ENCODE measurements at regions not wholly inside any gene's neighbourhood (a gene's known extent, or its start where the extent isn't known, plus 50 kb on each side); places are given as distances from the start of the nearest gene placed in this dataset.

DNA sequence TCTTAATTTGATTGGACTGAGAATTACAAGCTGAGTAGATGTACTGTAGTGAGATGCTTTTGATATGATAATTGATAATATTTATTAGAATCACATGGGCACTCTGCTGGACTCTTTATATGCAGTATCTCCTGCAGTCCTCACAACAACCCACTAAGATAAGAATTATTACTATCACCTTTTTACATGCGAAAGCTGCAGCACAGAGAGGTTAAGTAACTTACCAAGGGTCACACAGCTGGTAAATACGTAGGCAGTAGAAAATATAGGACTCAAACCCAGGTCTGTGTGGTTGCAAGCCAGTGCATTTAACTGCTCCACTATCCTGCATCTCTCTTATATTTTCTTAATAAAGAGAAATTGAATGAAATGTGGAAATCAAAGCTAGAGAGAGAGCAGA, 392.8 kb upstream of the RORA start:
- DNase-seq, result no peak

DNA sequence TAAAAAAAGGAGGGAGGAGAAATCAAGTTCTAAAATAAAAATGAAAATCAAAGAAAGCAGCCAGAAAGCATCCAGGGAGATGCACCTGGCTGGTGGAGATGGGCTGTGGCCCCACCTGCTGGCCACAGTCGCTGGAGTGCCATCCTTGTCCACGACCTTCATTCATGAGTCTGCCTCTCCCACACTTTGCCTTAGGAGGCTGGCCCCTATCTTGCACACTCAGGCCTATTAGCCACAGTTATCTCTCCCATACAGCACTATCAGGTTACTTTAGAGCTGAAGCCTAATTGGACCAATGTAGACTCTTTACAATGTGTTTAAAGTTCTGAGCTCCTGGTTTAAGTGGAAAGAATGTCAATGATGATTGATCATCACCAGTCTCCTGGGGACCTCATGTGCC, 392.0 kb upstream of the RORA start:
- peak; percentile 49 for DNase-seq

DNA sequence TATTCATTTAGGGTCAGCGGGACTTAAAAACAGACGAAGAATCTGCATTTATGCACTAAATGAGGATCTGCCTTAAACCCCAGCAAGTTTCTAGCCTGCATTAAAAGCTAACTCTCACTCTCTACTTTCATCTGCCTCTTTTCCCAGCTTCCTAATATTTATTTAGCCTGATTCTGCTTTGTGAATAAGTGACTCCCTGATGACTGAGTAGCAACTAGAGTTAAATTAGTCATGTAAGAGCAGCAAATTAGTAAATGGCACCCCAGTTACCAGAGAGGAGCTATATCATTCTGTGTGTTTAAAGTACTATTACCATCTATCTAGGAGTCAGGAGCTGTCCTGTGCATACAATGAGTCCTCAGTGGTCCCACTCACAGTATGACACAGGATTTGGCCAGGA, 391.0 kb upstream of the RORA start:
- DNase-seq, result no peak

DNA sequence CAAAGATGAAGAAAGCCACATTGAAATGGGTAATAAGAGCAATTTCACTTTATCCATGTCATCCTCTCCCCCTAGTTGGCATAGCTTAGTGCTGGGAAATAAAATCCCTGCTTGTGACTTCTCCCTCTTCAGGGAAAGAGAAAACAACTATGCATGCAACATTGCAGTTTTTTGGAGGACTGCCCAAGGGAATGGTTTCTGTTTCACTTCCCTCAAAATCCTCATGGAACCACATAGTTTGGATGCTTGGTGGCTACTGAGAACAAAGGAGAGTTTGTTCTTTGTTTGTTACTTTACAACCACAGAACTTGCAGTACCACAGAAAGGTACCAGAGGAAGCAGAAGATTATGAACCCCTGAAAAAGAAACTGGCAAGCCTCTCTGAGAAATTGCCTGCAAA, 384.6 kb upstream of the RORA start:
- DNase-seq, result no peak

DNA sequence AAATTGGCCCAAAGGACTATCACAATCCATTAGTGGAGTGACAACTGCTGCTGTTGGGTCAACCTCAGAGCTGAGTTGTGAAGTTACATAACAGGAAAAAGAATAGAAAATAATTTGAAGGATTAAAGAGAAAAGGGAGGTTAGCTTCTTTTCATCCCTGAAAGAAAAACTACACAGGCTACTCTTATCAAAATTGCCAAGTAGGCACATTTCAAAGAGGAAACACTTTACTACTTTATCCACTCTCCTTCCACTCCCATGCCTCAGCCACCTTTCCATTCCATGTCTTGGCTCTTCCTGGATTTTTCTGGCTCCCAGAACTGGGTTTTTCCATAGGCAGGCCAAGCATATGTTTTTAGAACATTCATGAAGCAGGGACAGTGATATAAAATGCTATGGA, 384.0 kb upstream of the RORA start:
- no peak for DNase-seq

DNA sequence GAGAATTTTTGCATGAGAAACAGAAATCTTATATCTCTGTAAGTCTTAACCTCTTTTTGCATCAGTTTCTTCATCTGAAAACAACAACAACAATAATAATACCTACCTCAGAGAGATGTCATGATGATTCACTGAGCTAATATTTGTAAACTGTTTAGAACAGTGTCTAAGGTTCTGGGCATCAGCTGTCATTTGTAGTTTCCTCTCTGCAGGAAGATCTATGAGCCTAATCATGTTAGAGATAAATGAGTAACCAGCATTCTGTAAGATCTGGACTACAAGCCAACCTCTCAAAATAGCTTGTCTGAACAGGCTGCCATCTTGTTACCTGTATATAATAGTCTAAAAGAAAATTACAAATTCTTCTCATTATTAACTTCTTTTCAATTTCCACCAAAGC, 383.0 kb upstream of the RORA start:
- no peak for DNase-seq

DNA sequence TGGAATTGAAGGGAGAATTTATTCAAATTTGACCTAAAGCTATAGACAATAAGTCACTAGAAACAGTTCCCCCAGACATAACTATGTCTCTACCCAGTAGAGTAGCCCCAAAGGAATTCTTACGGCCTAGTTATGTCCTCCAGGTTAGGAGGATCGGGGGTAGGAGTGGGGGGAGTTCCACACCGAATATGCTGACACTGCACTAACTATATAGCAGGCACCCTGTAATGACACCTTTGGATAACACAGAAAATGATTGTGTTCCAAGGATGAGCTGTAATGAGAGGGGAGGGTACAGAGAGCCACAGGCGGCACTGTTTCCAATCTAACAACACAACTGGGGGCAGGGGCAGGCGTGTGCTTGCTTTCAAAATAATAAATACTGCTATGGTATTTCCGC, 376.2 kb upstream of the RORA start:
- no peak for DNase-seq

DNA sequence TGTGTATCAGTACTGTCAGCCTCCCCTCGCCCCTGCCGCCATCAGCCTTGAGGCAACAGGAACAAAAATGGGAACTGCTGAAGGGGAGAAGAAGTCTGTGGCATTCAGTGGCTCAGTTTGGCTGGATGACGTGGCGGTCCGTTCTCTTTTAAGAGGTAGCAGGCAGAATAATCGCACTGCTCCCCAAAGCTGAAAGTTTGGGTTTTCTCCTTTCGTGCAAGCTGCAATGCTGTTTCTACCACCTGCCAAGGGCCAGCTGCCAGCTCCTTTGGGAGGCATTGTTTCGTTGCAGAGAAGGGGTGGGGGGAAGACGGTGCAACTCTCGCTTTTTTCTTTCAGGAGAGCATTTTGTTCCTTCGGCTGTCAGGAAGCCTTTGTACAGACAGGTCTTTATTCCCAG, 369.6 kb upstream of the RORA start:
- DNase-seq, result peak; percentile 31

DNA sequence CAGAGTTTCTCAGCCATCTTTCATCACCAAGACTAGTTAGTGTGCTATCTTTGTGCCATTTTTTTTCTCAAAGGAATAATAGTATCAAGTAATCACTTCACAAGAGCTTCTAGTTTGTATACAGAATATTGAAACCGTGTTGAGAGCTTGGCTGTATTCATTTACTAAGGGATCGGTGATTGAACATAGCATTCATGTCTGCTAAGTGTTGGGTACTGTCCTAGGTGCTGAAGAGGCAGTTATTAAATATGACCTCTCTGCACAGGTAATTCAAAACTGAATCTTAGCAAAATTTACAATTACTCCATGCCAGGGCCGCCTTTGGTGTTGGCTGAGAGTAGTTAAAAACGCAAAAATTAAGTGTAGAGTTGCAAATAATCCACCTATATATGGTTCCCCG, 355.3 kb upstream of the RORA start:
- no peak for DNase-seq

DNA sequence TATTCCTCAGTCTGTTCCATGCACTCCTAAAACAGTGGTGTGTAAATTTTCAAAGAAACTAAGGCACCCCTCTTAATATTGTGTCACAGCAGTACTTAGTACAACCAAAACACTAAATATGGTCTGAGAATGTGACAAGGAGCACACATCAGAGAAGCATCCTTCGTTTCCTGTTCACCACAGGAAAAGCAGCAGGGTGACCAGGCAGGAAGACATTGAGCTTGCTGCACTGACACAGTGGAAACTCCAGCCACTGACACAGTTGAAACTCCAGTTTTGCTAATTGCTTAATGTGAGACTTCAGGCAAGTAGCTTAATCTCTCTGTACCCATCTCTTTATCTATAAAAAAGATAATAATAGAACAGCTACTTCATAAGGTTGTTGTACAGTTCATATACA, 353.0 kb upstream of the RORA start:
- no peak for DNase-seq

DNA sequence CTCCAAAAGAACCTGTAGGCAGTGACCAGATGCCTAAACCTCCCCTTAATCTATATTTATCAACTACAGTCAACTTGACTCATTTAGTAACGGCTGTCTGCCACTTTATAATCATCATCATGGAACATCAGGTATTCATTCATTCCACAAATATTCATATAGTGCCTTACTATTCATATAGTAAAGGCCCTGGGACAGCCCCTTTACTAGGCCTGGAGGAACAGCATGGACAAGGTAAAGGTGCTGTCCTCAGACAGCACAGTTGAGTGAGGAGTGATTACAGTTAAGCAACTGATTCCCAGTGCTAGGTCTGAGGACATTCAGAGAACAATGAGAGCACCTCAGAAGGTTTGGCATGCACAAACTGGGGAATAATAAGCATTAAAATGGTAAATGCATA, 346.5 kb upstream of the RORA start:
- no peak for DNase-seq

DNA sequence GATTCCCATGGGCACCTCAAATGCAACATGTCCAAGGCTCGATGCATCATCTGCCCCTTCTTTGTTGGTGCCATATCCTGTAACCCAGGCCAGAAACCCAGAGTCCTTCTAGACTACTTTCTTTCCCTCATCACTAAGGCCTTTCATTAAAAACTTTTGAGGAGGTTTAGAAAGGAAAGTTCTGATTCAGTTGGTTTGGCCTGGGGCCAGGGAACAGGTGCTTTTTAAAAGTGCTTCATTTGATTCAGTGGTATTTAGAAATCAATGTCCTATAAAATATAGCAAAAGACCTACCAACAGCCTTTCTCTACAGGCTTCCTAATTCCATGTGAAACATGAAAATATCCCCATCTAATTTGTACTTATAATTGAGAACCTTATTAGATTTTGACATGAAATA, 341.9 kb upstream of the RORA start:
- no peak for DNase-seq

DNA sequence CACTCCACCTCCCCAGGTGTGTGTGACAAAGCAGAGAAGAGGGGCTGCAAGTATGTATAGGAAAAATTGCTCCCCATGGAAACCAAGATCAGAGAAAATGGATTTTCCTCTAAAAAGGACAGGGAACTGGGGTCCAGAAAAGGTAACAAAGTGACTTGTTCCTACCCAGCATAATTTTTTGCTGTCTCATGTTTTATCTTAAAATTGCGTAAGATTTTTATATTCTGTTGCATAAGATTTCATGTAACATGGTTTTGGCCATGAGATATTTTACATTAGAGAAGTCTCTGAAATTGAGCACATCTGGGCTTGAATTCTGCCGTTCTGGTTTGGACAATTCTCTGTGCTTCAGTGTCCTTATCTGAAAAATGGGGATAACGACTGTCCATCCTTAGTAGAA, 335.7 kb upstream of the RORA start:
- DNase-seq, result no peak

DNA sequence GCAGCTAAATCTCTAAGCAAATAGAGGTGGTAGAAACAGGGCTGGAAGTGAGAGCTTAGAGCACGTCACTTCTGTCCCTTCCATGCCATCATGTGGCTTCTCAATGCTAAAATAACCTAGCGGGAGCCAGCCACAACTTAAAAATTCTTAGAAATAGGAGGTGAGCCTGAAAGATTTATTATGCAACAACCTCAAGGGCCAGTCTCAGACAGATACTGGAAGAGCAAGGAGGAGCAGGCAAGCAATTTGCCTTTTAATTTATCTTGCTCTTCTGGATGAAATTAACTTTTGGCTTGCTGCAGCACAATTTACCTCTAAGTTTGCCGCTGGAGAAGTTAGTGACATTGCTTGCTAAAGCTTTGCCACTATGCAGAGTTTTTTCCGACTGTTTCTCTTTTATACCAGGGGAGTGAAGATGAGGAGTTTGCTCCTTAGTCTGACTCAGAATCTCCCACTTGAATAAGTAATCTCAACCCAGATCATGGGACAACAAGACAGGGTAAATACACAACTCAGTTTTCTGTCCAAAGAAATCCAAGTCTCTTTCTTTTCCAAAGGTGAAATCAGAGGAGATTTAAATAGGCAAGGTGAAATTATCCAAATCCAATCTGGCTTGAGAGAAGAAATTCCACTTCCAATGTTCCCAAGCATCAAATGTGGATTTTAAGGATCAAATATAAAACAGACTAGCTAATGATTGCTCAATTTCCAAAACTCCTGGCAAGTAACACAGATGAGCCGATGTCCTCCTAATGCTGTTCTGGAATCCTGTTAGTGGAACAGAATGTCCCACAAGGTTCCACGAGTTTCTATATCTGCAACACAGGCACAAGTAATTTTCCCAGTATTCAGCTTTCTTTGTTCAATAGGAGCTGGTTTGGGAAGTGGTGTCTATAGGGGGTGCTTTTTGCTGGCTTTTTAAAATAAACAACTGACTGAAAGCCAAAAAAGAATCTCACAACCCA, 329.4 kb upstream of the RORA start:
- DNase-seq, result no peak

DNA sequence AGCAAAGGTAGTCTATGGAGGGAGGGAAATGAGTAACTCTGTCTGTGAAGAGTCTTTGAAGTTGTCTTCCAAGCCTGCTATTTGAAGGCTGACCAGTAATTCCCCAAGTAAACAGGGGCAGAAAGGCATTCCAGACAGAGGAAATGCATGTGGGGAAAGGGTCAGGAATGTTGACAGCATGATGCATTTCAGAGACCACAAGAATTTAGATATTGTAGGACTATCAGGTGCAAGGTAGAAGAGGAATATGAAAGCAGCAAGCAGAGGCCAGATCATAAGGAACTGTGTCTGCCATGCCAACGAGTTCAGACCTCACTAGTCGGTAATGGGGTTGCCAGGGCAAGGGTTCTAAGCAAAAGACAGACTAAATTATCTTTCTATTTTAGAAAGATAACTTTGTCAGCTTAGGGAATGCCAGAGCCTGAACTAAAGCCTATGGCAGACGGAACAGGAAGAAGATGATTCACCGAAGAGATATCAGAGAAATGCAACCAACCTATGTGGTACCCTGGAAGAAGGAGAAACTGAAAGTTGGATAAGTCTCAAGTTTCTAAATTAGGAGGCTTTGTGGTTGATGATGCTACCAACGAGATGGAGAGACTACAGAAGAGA, 327.0 kb upstream of the RORA start:
- DNase-seq, result no peak

DNA sequence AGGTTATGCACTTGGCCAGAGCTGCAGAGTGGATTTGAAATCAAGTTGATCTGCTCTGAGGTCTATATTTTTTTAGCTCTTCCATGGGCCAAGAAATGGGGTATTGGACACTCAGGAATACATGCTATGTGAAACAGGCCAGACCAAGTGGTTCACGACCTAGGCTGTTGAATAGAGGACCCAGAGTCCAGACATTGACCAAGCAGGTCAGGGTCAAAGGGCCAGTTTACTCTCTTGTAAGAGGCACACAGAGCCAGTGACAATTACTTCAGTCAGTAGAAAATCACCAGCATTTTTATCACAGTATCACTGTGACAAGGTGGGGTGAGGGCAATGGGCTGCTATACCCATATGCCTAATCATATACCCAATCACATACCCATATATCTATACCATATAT, 320.6 kb upstream of the RORA start:
- no peak for DNase-seq

DNA sequence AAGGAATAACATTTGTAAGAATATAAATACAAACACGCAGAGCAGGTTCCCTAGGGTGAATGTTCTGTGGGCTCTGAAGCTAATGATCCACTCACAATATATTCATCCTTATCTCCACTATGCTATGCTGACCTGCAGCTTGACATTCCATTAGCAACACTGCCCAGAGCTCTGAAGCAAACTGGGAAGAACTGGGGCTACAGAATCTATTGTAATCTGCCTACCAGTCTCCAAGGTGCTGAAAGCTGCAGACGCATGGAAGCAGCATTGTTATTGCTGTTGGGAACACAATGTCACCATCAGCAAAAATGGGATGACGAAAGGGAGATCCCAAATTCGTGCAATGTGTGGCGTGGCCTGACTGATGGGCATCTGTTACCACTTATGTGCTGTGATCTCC, 316.7 kb upstream of the RORA start:
- DNase-seq, result no peak

DNA sequence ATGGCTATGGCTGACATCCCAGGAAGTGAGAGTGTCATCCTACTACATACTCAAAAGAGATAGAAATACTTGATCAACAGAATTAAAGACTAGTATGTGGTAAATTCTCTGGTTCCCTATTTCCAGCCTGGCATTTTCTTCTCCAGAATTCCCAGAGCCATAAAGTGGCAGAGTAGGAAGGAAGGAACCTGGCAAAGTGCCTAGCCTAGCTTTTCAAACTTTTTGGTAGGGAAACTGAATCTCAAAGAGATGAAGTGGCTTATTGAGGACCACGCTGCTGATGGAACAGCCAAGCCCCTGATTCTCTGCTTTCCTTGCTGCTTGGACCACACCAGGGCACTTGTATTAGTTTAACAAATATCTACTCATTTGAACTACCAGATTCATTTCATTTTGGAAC, 312.4 kb upstream of the RORA start:
- no peak for DNase-seq

DNA sequence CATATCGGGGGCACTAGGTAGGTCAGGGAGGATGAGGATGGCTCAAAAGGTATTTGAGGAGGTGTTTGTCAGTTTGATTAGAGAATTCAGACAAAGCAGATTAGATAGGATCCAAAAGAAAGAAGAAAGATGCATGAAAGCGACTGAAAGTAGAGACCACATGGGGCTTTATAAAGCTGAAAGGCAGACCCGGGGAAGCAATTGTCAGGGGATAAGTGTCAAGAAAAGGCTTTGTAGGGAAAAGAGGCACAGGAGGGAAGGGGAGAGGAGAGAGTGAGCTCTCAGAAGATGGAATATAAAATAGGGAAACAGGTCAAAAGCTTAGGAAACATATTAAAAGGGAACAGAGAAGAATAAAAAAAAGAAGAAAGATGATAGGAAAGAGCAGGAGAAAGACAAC, 308.2 kb upstream of the RORA start:
- DNase-seq, result no peak

DNA sequence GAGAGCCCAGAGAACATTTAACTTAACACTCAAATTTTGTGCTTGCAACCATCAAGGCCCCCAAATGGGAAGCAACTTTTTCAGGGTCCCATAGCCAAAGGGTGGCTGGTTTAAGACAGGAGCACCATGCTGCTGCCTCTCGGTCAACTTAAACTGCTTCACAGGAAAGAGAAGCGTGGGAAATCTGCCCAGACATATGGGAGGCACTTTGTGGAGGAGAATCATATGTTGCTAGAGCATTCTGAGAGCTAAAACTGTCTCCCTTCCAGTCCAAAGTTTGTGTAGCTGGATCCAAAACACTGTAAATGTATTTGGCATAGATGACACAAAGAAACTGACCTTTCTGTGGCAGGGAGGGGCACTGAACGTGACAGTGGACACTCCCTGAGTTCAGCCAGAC, 305.9 kb upstream of the RORA start:
- no peak for DNase-seq

DNA sequence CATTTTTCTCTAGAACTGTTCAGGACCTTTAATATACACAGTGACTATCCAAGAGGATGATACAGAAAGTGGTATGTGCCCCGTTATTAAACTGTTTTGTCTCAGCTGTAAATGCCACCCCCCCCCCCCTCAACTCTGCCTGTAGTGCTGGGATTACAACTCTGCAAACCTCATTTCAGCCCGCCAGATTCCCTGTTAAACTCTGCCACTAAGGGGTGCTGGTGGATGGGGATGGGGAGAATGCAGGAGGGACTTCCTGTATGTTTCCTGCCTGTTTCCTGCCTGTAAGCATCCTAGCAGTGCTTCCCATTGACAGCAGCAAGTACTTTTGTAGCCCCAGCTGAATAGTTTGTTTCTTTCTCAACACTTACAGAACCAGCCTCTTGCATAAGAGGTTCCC, 301.7 kb upstream of the RORA start:
- DNase-seq, result peak; percentile 15

DNA sequence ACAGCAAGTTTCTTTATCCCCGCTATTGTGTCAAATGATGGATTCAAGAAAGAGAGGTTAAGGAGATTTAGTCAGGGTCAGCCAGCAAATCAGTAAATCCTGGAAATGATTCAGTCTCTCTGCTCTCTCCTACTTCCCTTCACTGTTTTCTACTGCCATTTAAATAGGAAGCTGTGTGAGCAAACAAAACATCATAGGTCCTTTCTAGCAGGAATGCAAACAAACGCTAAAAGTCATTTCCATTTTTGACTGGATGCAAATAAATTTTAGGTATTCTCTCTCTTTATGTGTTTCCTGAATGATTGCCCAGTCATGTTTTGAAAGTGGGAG, 299.4 kb upstream of the RORA start:
- no peak for DNase-seq

DNA sequence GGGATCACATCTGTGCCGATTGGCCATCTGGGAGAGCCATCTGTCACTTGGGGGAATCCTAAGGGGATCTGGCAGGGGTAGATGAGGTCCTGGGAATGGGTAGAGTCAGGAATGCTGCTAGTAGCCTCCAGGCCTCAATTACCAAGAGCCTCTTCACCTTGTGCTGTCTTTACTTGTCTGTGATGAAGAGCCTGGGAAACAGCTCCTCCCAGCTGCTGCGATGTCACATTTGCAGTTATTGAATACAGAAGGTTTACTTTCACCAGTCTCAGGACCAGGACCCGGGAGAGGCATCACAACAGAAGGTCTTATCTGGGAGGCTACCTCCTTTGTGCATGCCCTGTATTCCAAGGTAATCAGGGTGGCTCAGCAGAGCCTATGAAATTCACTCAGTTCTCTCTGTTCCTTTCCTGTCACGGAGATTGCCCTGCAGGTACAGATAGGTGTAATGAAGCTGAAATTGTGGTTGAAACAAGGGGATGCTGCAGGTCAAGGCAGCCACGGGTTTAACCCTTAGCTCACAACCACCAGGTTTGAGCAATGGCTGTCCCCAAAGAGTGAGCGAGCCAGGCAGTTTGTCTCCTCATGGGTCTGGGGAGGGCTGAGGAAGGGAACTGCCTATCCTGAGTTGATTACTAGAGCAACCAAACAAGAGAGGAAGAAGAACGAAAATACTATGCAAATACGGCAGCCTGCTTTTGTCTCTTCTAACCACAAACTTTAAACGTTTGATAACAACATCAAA, 298.9 kb upstream of the RORA start:
- peak; percentile 97 for DNase-seq

DNA sequence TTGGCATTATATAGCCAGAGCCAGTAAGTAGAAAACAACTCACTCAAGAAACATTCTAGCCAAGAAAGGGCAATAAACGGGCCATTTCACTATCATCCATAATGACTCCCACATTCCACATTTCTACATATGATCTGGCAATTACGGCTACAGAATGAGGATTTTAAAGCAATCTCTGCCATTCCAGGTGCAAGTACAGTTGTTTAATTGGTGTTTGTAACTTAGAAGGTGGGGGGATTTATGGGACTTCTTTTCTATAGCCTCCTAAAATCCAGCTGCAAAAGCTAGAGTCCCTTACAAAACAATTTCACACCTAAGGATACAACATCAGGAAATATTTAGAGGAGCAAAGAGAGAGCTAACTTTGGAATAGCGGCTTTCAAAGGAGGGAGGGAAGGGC, 295.4 kb upstream of the RORA start:
- no peak for DNase-seq
